HG03039 (cell line): ENCODE measurements at regions not wholly inside any gene's neighbourhood (a gene's known extent, or its start where the extent isn't known, plus 50 kb on each side); places are given as distances from the start of the nearest gene placed in this dataset.

ENCODE experiments used
- ATAC-seq: cut with Tn5 transposase; IDR thresholded peaks from one replicate; pipeline ENCODE4 v1.9.1; 2021; ENCODE audit warnings: mild to moderate bottlenecking, moderate library complexity; ENCODE audit not compliant: unreplicated experiment

DNA sequence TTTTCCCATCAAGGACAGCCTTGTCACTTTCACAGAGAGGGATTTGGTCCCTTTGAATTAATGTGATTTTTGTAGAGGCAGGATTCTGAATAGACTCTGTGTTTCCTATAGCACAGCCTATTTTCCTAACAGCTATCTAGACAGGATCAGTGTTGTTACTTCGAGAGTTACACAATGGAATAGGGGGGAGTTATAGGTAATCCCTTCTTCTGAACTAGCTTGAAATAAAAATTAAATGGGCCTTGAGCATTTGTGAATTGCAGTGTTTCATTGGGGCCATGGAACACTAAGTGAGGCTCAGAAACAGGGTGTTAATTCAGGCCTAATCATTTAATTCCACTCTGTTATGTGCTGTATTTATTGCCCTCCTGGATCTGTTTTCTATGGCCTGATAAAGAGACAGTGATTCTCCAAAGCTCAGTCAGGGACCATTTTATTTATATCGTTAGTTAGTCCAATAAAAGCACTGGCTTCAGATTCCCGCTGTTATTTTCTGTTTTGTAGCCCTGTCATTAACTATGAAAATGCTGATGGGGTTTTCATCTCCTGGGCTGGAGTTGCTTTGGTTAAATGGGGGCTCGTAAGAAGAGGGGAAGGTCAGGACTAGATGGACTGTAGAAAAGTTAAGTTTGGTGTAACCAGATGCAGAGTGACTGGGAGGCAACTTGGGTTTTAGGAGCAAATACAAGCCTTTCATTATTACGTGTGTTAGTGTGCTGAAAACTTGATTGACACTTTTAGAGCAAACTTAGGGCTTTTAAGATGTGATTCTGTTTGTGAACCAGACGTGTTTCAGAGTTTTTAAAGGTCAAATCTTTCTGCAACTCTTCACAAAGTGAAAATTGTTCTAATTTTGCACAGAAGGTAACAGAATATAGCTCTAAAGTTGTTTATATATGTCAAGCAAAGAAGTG lies 461.0 kb upstream of the HNRNPA3 start:
- no peak for ATAC-seq

GRCh38 chr2:176752295-176752694 lies 460.3 kb upstream of the HNRNPA3 start:
- ATAC-seq, result no peak

GRCh38 chr2:176753205-176753604 lies 459.4 kb upstream of the HNRNPA3 start:
- no peak for ATAC-seq

GRCh38 chr2:176753752-176754474 lies 458.7 kb upstream of the HNRNPA3 start:
- ATAC-seq, result no peak

DNA sequence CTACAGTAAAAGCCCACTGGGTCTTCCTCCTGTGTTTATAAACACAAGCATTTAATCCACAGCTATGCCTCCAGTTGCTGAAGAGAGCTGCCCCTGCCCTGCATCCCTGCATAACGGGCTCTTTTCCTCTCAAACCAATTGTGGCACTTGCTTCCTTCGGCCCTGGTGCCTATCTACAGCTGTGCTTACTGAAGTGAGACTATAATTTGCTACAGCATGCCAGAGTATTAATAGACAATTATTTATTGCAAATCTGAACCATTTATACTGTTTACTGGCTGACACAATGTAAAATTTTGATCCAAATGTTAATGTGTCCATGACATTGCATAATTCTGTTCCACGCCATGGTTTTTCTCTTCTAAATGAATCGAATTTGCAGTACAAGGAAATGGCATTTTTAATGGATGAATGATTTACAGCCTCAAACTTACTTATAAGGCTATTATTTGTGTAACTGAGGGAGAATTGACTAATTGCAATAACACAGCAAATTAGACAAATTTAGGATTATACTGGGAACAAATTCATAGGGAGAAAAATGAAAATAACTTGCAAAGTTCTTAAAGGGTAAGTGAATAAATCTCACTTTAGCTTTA lies 457.0 kb upstream of the HNRNPA3 start:
- no peak for ATAC-seq

DNA sequence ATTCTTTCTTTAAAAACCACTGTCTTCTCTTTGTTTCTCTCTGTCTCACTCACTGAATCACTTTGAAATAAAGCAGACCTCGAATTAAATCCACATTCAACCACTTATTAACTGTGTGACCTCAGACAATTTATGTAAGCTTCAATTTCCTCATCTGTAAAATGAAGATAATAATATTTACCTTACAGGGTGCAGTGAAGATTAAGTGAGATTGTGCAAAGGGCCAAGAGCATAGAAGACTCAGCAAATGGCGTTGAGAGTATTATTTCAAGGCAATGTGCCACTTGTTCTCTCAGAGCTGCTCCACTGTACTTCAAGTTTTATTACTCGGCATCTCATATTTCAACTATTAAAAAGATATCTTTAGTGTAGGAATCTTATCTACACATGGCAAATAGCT lies 454.2 kb upstream of the HNRNPA3 start:
- ATAC-seq, result no peak

DNA sequence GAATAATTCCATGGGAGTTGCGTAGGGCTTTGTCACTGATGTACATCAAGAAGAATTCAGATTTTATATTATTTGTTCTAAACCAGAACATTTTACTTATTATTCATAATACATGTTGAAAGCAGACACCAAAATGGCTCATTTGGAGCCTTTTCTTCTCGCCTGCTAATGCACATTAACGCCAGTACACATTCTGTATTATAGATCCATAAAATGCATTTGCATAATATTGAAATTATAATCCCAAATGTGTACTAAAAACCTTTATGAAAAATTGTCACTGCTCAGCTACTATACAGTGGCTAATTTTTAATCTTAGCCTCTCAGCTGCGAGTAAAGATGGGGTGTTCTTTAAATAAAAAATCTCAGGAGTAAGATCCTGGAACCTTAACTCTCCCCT lies 452.2 kb upstream of the HNRNPA3 start:
- ATAC-seq, result no peak

- ATAC-seq, result no peak
Observed at GRCh38 chr2:176763130-176763529, 449.5 kb upstream of the HNRNPA3 start.

GRCh38 chr2:176763851-176764404 lies 448.7 kb upstream of the HNRNPA3 start:
- ATAC-seq, result no peak

DNA sequence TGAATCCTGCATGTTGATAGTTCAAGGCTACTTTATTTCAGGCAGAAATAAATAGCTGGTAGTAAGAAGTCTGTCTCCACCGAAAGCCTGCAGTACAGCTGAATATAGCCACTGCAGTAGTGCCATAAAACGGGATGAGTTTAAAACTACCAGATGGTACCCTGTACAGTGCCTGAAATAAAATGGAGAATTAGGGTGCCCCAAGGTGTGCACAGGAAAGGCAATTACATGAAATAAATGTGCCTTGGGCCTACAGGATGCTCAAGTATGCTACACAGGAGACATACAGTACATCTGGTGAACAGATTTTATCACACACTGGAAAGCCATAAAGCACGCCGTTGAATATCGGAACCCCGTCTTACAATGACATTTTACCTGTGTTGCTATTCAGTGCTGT lies 447.7 kb upstream of the HNRNPA3 start:
- ATAC-seq, result no peak

DNA sequence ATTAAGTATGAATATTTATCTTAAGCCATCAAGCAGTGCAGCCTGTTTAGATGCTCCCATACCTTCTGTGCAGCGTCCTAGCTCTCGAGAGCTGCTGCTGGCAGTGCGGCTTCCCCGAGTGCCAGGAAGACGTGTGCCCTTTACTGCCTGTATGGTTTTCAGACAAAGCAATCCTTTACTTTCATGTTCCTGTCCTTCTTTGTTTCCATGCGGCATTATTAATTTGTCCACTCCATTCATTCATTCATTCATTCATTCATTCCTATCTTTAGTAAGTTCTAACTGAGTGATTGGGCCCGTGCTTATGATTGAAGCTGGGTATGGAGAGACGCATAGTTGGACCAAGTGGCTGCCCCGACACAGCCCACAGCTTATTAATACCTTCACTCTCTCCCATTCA lies 446.6 kb upstream of the HNRNPA3 start:
- ATAC-seq, result no peak

GRCh38 chr2:176768185-176768584 lies 444.4 kb upstream of the HNRNPA3 start:
- no peak for ATAC-seq

- ATAC-seq, result no peak
Observed at GRCh38 chr2:176769021-176769420, 443.6 kb upstream of the HNRNPA3 start.

GRCh38 chr2:176769499-176770370 lies 442.9 kb upstream of the HNRNPA3 start:
- no peak for ATAC-seq

- no peak for ATAC-seq
Observed at GRCh38 chr2:176772816-176773215, 439.8 kb upstream of the HNRNPA3 start.

- ATAC-seq, result no peak
Observed at GRCh38 chr2:176774766-176775451, 437.7 kb upstream of the HNRNPA3 start.

DNA sequence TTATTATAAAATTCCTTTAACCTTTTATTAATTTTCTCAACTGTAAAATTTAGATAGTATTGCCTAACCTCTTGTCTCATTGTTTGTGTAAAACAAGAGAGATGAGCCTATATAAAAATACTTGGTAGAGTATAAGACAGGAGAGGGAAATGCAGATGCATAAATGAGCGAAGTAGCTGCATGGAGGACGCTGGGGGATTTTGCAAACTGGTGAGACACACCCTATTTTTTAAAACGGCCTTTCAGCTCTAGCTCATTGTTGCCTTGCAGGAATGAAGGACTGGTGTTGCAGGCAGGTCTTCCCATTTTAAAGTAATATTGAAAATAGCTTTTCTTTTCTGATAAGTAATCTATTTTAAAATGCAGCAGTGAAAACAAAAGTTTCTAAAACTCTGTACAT lies 435.3 kb upstream of the HNRNPA3 start:
- ATAC-seq, result no peak

GRCh38 chr2:176779917-176780316 lies 432.7 kb upstream of the HNRNPA3 start:
- no peak for ATAC-seq

GRCh38 chr2:176780348-176780747 lies 432.2 kb upstream of the HNRNPA3 start:
- no peak for ATAC-seq
